Liver (tissue), 8 donors: ENCODE measurements at regions not wholly inside any gene's neighbourhood (a gene's known extent, or its start where the extent isn't known, plus 50 kb on each side); places are given as distances from the start of the nearest gene placed in this dataset.

Source experiments
- DNase-seq: peaks from one replicate; pipeline ENCODE4 v3.0.0-alpha.2; 2017; ENCODE audit warnings: low spot score
- H3K27ac ChIP-seq, 2 donors: one replicate each; pipeline ENCODE4 v1.7.0; 2013; ENCODE audit warnings: inconsistent platforms in 2 of 2, low read length in 2 of 2, control low read depth in 1 of 2, low read depth in 1 of 2, mild to moderate bottlenecking in 1 of 2
- H3K27me3 ChIP-seq, 4 donors: one replicate each; pipeline versions ENCODE4 v1.6.1 to v1.7.0; 2013; ENCODE audit warnings: low read length in 3 of 4, inconsistent platforms in 1 of 4, mild to moderate bottlenecking in 1 of 4, moderate library complexity in 1 of 4; ENCODE audit not compliant: control insufficient read depth in 4 of 4, insufficient read depth in 4 of 4
- H3K36me3 ChIP-seq, 4 donors: one replicate each; pipeline versions ENCODE4 v1.6.1 to v1.7.0; 2013; ENCODE audit warnings: low read length in 3 of 4, mild to moderate bottlenecking in 3 of 4, low read depth in 1 of 4, moderate library complexity in 1 of 4; ENCODE audit not compliant: control insufficient read depth in 4 of 4, insufficient read depth in 3 of 4
- H3K4me1 ChIP-seq, 4 donors: one replicate each; pipeline versions ENCODE4 v1.6.1 to v1.7.0; 2013; ENCODE audit warnings: low read length in 3 of 4, mild to moderate bottlenecking in 3 of 4, moderate library complexity in 1 of 4; ENCODE audit not compliant: control insufficient read depth in 4 of 4, insufficient read depth in 4 of 4
- H3K4me3 ChIP-seq, 3 donors: one replicate each; pipeline versions ENCODE4 v1.6.1 to v1.7.0; 2013; ENCODE audit warnings: low read length in 3 of 3, control low read depth in 1 of 3, low read depth in 1 of 3, mild to moderate bottlenecking in 1 of 3
- H3K9ac ChIP-seq, 2 donors: one replicate each; pipeline ENCODE4 v1.7.0; 2013; ENCODE audit warnings: low read length in 2 of 2, mild to moderate bottlenecking in 2 of 2, moderate library complexity in 2 of 2, control low read depth in 1 of 2, low read depth in 1 of 2
- H3K9me3 ChIP-seq, 4 donors: one replicate each; pipeline versions ENCODE4 v1.6.1 to v1.7.0; 2013; ENCODE audit warnings: low read length in 3 of 4; ENCODE audit not compliant: control insufficient read depth in 4 of 4
- ATF3 ChIP-seq: IDR thresholded peaks from 2 replicates; pipeline ENCODE4 v1.6.1; 2016; ENCODE audit warnings: antibody characterized with exemption
- EGR1 ChIP-seq, 2 donors: IDR thresholded peaks; 2 replicates each; pipeline ENCODE4 v1.6.1; 2016 to 2018; ENCODE audit warnings: antibody characterized with exemption in 2 of 2, low read depth in 2 of 2
- FOXA1 ChIP-seq: IDR thresholded peaks from 2 replicates; pipeline ENCODE4 v1.6.1; 2016; ENCODE audit warnings: antibody characterized with exemption
- FOXA2 ChIP-seq: IDR thresholded peaks from 2 replicates; pipeline ENCODE4 v1.6.1; 2016; ENCODE audit warnings: antibody characterized with exemption
- GABPA ChIP-seq, 2 donors: IDR thresholded peaks in 1 of 2; conservative IDR thresholded peaks in 1 of 2; 2 replicates each; pipeline ENCODE4 v1.6.1; 2016; ENCODE audit warnings: antibody characterized with exemption in 2 of 2, mild to moderate bottlenecking in 1 of 2, moderate library complexity in 1 of 2
- HNF4A ChIP-seq, 2 donors: conservative IDR thresholded peaks; 2 replicates each; pipeline ENCODE4 v1.6.1; 2016; ENCODE audit warnings: antibody characterized with exemption in 2 of 2, mild to moderate bottlenecking in 2 of 2
- HNF4G ChIP-seq: IDR thresholded peaks from 2 replicates; pipeline ENCODE4 v1.6.1; 2016; ENCODE audit warnings: antibody characterized with exemption
- JUND ChIP-seq, 2 donors: IDR thresholded peaks; 2 replicates each; pipeline ENCODE4 v1.6.1; 2016; ENCODE audit warnings: antibody characterized with exemption in 2 of 2
- MAX ChIP-seq: IDR thresholded peaks from 2 replicates; pipeline ENCODE4 v1.6.1; 2016; ENCODE audit warnings: antibody characterized with exemption
- NR2F2 ChIP-seq: IDR thresholded peaks from 2 replicates; pipeline ENCODE4 v1.6.1; 2016; ENCODE audit warnings: antibody characterized with exemption
- RAD21 ChIP-seq, 2 donors: IDR thresholded peaks; 2 replicates each; pipeline ENCODE4 v1.6.1; 2016; ENCODE audit warnings: antibody characterized with exemption in 2 of 2, mild to moderate bottlenecking in 2 of 2
- REST ChIP-seq: IDR thresholded peaks from 2 replicates; pipeline ENCODE4 v1.6.1; 2016; ENCODE audit warnings: antibody characterized with exemption, mild to moderate bottlenecking
- RXRA ChIP-seq, 2 donors: IDR thresholded peaks; 2 replicates each; pipeline ENCODE4 v1.6.1; 2017 to 2018; ENCODE audit warnings: antibody characterized with exemption in 2 of 2, mild to moderate bottlenecking in 1 of 2
- SP1 ChIP-seq: IDR thresholded peaks from 2 replicates; pipeline ENCODE4 v1.6.1; 2018; ENCODE audit warnings: antibody characterized with exemption, mild to moderate bottlenecking
- TAF1 ChIP-seq: conservative IDR thresholded peaks from 2 replicates; pipeline ENCODE4 v1.6.1; 2016; ENCODE audit warnings: antibody characterized with exemption, mild to moderate bottlenecking
- YY1 ChIP-seq: IDR thresholded peaks from 2 replicates; pipeline ENCODE4 v1.6.1; 2016; ENCODE audit warnings: antibody characterized with exemption, mild to moderate bottlenecking
- WGBS: extraction: QIAGEN DNeasy Blood & Tissue Kit; methylation state at CpG from one replicate; pipeline ENCODE4 v1.1.7; 2013; 5-methylcytosine and 5-hydroxymethylcytosine counted together
- TF ChIP-seq, protein P1 (sequence below): fragments of 150-350 bp; IDR thresholded peaks from 2 replicates; pipeline ENCODE4 v1.5.1; 2017; ENCODE audit warnings: improper control_type of control experiment, low read depth, low read length; ENCODE audit not compliant: missing input control
- TF ChIP-seq, protein P2 (sequence below): IDR thresholded peaks from 2 replicates; pipeline ENCODE4 v1.6.1; 2016; ENCODE audit warnings: antibody characterized with exemption
- donor health status: healthy.
- donor health status: healthy.
- donor health status: healthy.
- donor health status: healthy.
- donor health status: healthy.

- TF ChIP-seq, protein P1, sequence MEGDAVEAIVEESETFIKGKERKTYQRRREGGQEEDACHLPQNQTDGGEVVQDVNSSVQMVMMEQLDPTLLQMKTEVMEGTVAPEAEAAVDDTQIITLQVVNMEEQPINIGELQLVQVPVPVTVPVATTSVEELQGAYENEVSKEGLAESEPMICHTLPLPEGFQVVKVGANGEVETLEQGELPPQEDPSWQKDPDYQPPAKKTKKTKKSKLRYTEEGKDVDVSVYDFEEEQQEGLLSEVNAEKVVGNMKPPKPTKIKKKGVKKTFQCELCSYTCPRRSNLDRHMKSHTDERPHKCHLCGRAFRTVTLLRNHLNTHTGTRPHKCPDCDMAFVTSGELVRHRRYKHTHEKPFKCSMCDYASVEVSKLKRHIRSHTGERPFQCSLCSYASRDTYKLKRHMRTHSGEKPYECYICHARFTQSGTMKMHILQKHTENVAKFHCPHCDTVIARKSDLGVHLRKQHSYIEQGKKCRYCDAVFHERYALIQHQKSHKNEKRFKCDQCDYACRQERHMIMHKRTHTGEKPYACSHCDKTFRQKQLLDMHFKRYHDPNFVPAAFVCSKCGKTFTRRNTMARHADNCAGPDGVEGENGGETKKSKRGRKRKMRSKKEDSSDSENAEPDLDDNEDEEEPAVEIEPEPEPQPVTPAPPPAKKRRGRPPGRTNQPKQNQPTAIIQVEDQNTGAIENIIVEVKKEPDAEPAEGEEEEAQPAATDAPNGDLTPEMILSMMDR = no peak
- TF ChIP-seq GABPA (IDR thresholded peaks at IDR 0.05 in 1 of 2, conservative IDR thresholded peaks at IDR 0.05 in 1 of 2) (no peak), RAD21 (IDR thresholded peaks at IDR 0.05) (no peak), NR2F2 (no peak)
Observed at GRCh38 chr4:176406297-176406696, 86.5 kb downstream of the SPCS3 start (continued).

GRCh38 chr4:176406736-176407135, 87.0 kb downstream of the SPCS3 start:
- H3K27me3 ChIP-seq = no peaks in the 10 kb centered on the region
- DNase-seq = no peak
- no peak for TF ChIP-seq RXRA (IDR thresholded peaks at IDR 0.05)
- H3K9ac ChIP-seq = no peak overlapping the region
- WGBS = 61% methylated on average over 2 of the region's 2 CpGs
- no peaks in the 10 kb centered on the region for H3K36me3 ChIP-seq
- no peak overlapping the region for H3K27ac ChIP-seq
- no peaks in the 10 kb centered on the region for H3K9me3 ChIP-seq
- no peak overlapping the region for H3K4me3 ChIP-seq
- no peaks in the 10 kb centered on the region for H3K4me1 ChIP-seq

GRCh38 chr4:176409627-176410026, 89.9 kb downstream of the SPCS3 start:
- WGBS = 92% methylated on average over 1 of the region's 1 CpG
- Histone ChIP-seq H3K27me3 (no peaks in the 10 kb centered on the region), H3K36me3 (no peaks in the 10 kb centered on the region), H3K4me3 (no peak overlapping the region), H3K4me1 (no peaks in the 10 kb centered on the region), H3K27ac (no peak overlapping the region), H3K9ac (no peak overlapping the region), H3K9me3 (no peaks in the 10 kb centered on the region)
- TF ChIP-seq, protein P1 = no peak
- TF ChIP-seq HNF4A (conservative IDR thresholded peaks at IDR 0.05) (no peak), JUND (IDR thresholded peaks at IDR 0.05) (no peak), SP1 (no peak), NR2F2 (no peak), RXRA (IDR thresholded peaks at IDR 0.05) (no peak), ATF3 (no peak), GABPA (IDR thresholded peaks at IDR 0.05 in 1 of 2, conservative IDR thresholded peaks at IDR 0.05 in 1 of 2) (no peak), FOXA2 (no peak), FOXA1 (no peak), RAD21 (IDR thresholded peaks at IDR 0.05) (no peak), TAF1 (no peak), HNF4G (no peak), REST (no peak), YY1 (no peak), MAX (no peak), EGR1 (IDR thresholded peaks at IDR 0.05; ENCODE audit: low read depth in 2 of 2) (no peak)
- TF ChIP-seq, protein P2, sequence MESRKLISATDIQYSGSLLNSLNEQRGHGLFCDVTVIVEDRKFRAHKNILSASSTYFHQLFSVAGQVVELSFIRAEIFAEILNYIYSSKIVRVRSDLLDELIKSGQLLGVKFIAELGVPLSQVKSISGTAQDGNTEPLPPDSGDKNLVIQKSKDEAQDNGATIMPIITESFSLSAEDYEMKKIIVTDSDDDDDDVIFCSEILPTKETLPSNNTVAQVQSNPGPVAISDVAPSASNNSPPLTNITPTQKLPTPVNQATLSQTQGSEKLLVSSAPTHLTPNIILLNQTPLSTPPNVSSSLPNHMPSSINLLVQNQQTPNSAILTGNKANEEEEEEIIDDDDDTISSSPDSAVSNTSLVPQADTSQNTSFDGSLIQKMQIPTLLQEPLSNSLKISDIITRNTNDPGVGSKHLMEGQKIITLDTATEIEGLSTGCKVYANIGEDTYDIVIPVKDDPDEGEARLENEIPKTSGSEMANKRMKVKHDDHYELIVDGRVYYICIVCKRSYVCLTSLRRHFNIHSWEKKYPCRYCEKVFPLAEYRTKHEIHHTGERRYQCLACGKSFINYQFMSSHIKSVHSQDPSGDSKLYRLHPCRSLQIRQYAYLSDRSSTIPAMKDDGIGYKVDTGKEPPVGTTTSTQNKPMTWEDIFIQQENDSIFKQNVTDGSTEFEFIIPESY = no peak
- DNase-seq = no peak
